GM12878 (cell line): ENCODE measurements at regions not wholly inside any gene's neighbourhood (a gene's known extent, or its start where the extent isn't known, plus 50 kb on each side); places are given as distances from the start of the nearest gene placed in this dataset.

Source experiments
- ZNF217 ChIP-seq: fragments of 450-650 bp; IDR thresholded peaks from 2 replicates; pipeline ENCODE4 v1.6.1; 2017; ENCODE audit warnings: antibody characterized with exemption, mild to moderate bottlenecking
- TF ChIP-seq, protein P1 (sequence below), 3 experiments: IDR thresholded peaks in 2 of 3; conservative IDR thresholded peaks in 1 of 3; 2 replicates each; pipeline ENCODE4 v1.5.1; 2011; ENCODE audit warnings: low read depth in 3 of 3, low read length in 3 of 3, mild to moderate bottlenecking in 3 of 3, control low read depth in 2 of 3, moderate library complexity in 2 of 3, inconsistent platforms in 1 of 3, mixed read lengths in 1 of 3; ENCODE audit not compliant: control insufficient read depth in 2 of 3, insufficient read depth in 1 of 3; ENCODE audit errors: extremely low read depth in 1 of 3

DNA sequence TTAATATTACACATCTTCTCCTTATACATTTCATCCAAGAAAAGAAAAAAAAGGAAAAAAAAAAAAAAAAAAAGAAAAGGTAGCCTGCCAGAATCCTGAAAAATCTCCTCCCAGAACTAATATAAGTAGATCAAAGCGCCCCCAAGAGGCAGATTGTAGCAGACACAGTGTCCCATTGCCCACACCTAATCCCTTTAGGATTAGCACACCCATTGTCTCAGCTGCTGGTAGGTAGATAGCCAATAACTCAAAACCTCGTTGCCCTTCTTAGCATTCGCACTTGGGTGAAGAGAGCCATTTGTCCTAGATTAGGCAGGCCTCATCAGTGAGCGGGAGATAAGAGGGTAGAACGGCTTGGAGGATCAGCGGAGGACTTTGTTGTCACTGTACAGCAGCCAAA lies 100.2 kb upstream of the SORCS1 start:
- TF ChIP-seq, protein P1, sequence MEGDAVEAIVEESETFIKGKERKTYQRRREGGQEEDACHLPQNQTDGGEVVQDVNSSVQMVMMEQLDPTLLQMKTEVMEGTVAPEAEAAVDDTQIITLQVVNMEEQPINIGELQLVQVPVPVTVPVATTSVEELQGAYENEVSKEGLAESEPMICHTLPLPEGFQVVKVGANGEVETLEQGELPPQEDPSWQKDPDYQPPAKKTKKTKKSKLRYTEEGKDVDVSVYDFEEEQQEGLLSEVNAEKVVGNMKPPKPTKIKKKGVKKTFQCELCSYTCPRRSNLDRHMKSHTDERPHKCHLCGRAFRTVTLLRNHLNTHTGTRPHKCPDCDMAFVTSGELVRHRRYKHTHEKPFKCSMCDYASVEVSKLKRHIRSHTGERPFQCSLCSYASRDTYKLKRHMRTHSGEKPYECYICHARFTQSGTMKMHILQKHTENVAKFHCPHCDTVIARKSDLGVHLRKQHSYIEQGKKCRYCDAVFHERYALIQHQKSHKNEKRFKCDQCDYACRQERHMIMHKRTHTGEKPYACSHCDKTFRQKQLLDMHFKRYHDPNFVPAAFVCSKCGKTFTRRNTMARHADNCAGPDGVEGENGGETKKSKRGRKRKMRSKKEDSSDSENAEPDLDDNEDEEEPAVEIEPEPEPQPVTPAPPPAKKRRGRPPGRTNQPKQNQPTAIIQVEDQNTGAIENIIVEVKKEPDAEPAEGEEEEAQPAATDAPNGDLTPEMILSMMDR (IDR thresholded peaks at IDR 0.05 in 2 of 3, conservative IDR thresholded peaks at IDR 0.05 in 1 of 3; ENCODE audit: control insufficient read depth in 2 of 3, extremely low read depth in 1 of 3, insufficient read depth in 1 of 3, low read depth in 3 of 3, low read length in 3 of 3), result 0 out of 6 replicates have a peak, but pooled peaks of 2 of the 3 experiments have one; percentile 5 to 6
- no peak for TF ChIP-seq ZNF217
